GM21619 (cell line): ENCODE measurements at regions not wholly inside any gene's neighbourhood (a gene's known extent, or its start where the extent isn't known, plus 50 kb on each side); places are given as distances from the start of the nearest gene placed in this dataset.
"Not testable (repeated sequence)": the region's sequence is repeated elsewhere in the genome, so short reads cannot be mapped to it uniquely, and the experiment has no call there.

ENCODE experiments used
- ATAC-seq: cut with Tn5 transposase; IDR thresholded peaks from one replicate; pipeline ENCODE4 v1.9.1; 2021; ENCODE audit not compliant: unreplicated experiment

DNA sequence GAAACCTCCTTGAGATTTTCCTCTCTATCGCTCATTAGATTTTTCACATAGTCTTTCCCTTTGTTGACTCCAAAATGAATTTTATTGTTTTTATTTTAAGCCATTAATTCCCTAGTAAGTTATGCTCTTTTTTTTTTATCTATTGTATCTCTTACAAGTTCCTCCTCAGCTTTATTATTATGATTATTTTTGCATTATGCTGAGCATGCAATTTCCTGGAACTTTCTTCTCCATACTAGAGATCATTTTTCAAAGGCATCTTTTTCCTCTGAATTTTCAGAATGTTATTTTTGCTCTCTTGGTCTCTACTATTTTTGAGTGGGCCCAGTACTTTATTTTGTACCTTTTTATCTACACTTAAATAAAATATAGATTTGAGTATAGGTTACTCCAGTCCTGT is 376.6 kb upstream of the SEMA6A start:
- ATAC-seq = no peak

DNA sequence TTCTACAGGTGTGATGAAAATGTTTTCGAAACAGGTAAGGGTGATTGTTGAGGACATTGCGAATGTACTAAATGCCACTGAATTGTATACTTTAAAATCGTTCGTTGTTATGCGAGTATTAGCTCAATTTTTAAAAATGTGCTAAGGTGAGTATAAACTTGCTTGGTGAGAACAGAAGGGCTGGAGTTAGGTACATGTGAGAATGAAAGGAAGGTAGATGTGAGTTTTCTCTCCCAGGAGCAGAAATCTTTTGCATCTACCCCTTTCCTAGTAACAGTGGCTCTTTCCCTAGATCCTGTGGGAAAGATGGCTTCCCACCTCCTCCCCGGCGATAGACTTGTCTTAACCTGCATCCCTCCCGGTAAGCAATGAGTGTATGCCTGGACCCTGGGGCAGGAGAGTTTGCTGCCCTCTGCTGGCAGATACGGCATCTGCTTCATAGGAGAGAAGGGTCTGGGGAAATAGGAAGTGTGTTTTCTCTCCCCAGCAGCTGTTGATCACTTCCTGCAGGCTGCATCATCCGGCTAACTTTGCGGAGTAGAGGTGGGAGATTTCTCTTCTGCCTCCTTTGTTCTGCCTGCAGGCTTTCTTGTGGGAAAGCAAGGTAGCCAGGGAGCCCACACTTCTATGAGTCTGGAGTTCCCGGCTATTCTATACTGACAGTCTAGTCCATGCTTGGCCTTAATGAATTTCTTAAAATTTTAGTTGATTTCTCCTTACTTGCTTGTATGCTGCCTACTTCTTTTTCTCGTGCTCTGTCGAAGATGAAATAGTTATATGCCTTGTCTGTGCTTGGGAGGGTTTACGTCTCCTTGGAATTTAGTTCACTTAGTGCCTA is 373.3 kb upstream of the SEMA6A start:
- peak; percentile 100 for ATAC-seq

DNA sequence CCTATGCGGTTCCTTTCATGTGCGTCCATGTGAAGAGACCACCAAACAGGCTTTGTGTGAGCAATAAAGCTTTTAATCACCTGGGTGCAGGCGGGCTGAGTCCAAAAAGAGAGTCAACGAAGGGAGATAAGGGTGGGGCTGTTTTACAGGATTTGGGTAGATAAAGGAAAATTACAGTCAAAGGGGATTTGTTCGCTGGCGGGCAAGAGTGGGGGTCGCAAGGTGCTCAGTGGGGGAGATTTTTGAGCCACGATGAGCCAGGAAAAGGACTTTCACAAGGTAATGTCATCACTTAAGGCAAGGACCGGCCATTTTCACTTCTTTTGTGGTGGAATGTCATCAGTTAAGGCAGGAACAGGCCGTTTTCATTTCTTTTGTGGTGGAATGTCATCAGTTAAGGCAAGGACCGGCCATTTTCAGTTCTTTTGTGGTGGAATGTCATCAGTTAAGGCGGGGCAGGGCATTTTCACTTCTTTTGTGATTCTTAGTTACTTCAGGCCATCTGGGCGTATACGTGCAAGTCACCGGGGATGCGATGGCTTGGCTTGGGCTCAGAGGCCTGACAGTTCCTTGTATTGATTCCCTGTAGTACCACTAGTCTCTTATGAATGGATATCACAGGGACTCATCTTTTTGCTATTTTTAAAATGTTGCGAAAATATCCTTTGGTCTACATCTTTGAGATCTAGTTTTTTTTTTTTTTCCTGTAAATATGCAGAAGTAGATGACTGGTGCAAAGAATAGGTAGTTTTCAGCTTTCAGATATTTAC is 371.2 kb upstream of the SEMA6A start:
- not testable (repeated sequence) for ATAC-seq

DNA sequence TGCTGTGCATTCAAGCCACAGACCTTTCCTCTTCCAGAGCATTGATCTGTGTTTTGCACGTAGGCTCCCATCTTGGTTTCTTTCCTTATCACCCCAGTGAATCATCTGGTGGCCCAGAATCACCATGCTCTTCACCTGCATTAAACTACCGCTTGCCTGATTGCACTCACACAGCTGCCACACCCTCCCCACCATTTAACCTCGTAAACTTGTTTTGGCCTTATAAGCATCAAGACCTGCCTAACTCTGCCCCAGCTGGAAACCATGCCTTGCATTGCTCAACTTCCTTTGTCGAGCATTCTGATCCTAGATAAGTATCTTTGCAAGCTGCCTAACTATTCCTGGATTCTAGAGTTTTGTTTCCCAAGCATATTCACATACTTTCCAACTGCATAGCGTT is 369.6 kb upstream of the SEMA6A start:
- no peak for ATAC-seq

DNA sequence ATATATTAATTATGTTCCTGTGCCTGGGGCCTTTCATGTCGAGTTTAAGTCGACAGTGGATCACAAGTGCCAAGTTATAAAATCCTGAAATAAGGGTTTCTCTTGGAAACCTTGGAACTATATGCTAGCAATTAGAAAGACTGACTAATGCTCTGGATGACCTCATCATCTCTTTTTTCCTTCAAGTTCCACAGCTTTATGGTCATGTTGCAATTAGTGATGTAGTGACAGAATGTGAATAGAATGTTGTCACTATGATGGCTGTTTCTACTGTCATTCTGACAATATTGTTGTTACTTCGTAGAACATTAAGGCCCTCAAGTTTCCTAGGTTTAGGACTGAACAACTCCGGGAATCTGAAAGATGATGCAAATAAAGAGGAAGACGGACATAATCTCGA is 368.0 kb upstream of the SEMA6A start:
- ATAC-seq = no peak

DNA sequence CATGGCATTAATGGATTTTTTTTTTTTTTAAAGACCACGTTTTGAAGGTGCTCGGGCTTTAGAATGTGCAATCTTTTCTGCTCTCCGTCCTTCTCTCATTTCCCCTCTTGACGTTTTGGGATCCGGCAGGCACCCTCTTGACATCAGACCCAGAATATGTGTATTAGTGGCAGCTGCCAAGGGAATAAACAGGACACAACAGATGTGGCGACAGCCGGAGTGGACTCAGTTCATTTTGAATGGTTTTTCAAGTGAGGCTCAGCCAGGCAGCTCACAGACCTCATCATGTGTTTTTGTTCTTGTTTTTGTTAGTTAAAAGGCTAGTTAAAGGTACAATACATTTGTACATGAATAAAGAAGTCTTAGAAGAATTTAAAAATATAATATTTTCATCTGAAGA is 365.0 kb upstream of the SEMA6A start:
- no peak for ATAC-seq

DNA sequence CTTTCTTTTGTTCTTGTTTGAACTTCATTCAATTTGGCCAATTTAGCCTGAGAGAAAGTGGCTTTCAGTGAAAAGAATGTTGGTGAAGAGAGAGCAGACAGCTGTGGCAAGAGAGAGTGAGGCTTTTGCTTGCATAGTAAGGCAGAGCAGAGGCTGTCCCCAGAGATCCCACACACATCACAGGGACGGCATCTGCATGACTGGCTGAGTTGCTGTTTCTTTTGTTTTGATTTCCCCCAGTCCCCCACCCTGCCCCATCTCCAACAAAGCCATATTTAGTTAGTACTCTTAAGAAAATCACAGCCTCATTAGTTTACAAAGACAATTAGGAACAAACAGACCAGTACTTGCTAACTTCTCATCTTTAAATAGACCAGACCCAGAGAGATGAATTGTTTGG is 363.9 kb upstream of the SEMA6A start:
- ATAC-seq = no peak

DNA sequence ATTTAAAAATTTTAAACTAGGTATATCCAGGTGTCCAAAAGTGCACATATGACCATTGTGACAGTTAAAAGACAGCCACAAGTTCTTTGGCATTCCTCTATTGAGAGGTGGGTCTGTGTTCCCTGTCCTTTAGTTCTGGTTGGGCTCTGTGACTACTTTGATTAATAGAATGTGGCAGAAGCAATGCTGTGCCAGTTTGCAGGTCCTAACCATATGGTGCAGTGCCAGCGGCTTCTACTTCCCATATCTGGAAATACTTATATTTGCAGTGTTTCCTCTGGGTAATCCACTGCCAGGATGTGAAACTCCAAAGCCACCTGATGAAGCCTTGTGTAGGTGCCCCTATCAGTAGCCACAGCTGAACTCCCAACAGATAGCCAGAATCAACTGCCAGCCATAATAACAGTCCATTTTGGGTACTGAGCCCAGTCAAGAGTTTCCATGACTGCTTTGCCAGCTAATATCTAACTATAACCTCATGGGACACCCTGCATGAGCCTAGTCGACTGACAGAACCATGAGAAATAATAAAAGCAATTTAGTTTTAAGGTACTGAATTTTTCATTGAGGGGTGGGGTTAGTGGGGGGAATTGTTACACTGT is 361.0 kb upstream of the SEMA6A start:
- no peak for ATAC-seq

DNA sequence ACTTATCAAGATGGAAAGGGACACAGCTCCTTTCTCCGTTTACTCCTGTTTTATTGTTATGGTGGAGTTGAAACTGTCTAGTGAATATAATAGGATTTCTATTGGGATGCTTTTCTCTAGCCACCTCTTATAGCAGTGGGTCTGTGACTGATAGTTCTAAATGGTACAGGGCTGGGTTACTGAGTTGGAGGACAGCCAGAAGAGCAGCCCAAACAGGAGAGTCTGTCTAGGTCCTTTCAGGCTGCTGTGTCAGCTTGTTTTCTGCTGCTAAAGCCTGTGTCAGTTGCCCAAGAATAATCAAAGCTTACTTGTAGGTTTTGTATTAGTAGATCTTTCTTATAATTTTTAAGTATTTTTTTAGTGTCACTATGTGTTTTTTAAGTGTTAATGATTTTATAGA is 356.0 kb upstream of the SEMA6A start:
- no peak for ATAC-seq

DNA sequence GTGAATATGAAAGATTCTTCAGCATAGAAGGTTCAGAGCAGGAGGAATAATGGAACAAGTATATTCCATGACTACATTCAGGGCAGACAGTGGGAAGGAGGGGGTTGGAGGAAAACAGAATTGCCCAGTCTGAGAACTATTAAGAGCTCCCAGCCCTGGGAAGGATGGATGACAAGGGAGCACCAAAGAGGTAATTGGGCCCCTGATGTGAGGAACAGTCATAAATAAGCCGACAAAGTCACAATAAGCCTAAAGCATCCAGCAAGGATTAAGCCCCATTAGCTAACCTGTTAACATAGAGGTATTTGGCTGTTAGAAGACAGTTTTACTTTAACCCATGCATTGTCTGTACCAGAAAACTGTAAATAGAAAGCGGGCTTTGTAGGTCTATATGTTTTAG is 348.7 kb upstream of the SEMA6A start:
- ATAC-seq = no peak

DNA sequence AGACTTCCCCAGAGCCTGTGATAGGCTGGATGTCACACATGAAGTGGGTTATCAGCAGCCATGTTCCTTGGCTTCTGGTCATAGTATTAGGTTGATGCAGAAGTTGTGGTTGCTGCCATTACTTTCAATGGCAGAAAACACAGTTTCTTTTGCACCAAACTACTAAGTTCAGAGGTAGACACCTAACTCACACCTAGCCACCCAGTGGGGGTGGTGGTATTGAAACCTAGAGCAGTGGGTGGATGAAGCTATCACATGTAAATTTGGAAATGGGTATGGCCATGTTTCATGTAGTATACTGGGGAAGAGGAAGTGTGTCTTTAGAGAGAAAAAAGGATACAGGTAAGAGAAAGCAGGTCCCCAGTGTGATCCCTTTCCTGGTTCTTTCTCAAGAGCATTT is 347.9 kb upstream of the SEMA6A start:
- peak; percentile 73 for ATAC-seq

DNA sequence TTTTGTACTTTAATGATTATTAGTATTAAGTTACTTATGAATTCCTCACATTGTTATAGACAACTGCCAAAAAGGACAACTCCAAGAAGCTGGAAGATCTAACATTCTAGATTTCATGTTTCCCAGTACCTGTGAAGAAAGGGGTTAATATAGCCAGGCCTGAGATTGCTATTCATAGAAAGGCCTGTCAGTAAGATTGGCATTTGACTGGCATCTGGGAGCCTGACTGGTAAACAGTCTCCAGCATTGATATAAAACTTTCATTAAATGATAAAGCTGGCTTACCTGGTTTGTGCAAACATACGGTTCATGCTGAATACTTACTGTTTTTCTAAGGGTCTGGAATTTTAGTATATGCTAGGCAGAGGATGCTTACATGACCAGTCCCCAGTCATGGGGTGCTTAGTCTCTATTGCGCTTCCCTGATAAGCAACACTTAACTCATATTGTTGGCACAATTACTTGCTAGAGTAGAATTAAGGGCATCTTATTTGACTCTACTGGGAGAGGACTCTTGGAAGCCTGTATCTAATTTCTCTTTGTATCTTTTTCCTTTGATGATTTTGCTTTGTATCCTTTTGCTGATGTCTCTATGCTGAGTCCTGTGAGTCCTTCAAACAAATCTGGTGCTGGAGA is 340.4 kb upstream of the SEMA6A start:
- no peak for ATAC-seq

DNA sequence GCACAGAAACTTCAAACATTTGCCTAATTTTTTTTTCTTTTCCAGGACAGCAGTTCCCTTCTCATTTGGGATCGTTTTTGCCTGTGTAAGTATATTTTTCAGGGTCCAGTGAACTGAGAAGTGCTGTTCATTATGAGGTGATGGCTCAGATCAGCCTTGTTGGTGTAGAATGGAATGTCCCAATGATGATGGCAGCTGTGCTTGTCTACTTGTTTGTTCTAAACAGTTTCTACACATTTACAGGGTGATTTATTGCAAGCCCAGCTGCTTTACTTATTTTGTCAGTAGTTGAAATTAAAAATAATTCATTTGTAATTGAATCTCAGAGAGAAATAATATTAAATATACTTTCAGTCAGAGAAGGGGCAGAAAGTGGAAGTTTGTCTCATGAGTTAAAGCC is 337.6 kb upstream of the SEMA6A start:
- ATAC-seq = no peak

DNA sequence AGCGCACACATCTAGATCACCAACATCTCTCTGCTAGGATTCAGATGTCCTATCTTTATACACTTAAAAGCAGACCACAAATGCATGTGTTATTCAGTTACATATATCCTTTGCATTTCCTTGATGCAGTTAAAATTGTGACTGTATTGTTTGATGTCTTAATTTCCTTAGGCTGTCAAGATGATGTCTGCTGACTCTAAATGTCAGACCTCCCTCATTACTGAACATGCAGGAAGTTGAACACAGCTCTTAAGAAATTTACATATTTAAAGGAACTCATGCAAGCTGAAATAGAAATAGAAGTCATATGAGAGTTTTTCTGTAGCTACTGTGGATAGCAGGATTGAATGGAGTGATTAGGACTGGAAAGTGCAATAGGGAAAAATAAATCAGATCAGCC is 336.5 kb upstream of the SEMA6A start:
- ATAC-seq = no peak

DNA sequence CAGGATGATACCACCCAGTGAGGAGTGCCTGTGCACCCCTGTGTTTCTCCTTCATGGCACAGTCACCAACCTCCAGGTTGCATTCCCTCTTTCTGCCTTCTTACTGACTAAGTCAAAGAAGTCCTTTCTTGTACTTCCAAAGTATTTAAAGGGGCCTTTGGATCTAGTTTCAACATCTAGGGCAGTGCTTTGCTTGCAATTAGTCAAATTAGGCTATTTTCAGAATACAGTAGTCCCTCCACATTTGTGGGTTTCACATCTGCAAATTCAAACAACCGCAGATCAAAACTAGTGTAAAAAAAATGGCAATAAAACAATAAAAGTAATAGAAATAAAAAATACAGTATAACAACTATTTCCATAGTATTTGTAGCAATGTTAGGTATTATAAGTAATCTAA is 333.9 kb upstream of the SEMA6A start:
- peak; percentile 65 for ATAC-seq

DNA sequence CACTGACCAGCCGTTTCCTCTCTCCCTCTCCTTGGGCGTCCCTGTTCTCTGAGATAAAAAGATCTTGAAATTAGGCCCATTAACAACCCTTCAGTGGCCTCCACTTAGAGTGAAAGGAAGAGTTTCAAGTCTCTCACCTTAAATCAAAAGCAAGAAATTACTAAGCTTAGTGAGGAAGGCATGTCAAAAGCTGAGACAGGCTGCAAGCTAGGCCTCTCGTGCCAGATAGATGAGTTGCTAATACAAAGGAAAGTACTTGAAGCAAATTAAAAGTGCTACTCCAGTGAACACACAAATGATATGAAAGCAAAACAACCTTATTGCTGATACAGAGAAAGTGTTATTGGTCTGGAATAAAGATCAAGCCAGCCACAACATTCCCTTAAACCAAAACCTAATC is 331.3 kb upstream of the SEMA6A start:
- ATAC-seq = no peak

DNA sequence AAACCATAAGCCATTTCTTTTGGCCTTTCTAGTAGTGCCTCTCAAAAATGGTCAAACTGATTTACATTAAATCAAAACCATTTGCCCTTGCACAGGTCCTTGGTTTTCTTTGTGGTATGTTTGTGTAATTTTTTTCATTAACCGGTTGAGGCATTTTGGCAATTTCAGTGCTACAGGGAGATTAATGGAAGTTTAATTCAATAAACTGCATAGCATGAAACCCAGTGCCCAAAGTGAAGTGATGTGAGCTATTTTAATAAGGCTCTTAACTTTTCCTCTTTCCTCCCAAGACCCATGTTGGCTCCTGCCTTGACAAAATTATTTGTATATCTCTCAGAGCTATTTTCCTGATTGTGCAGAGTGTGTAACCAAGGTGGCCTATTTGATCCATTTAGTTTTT is 326.2 kb upstream of the SEMA6A start:
- ATAC-seq = no peak

DNA sequence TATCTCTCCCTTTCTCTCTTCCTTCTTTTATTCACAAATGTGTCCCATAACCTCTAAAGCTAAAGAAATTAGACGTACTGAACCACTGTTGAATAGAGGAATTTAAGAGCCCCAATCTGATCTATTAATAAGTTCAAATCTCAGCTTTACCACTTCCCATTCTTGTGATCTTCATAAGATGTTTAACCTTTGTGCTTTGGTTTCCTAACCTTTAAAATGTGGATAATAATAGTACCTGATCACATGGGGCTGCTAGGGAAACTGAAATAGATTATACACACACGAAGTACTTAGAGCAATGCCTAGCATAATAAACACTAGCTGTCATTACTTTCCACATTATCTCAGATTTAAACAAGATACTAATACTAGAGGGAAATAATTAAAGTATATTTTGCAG is 324.3 kb upstream of the SEMA6A start:
- no peak for ATAC-seq

DNA sequence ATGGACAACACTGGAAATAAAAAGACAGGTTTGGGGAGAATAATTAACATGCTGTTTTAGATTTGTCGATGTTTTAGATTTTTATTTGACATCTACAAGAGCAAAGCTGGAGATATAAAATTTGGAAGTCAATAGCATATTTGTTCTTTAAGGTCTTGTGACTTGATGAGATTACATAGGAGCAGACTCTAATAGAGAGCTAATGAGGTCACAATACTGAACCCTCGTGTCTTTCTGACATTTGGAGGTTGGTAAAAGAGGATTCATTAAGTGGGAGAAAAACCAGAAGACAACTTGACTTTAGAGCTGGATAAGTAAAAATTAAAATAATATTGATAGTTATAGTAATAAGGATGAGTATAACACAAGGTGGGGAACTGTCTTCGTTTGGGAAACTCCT is 322.7 kb upstream of the SEMA6A start:
- ATAC-seq = no peak

DNA sequence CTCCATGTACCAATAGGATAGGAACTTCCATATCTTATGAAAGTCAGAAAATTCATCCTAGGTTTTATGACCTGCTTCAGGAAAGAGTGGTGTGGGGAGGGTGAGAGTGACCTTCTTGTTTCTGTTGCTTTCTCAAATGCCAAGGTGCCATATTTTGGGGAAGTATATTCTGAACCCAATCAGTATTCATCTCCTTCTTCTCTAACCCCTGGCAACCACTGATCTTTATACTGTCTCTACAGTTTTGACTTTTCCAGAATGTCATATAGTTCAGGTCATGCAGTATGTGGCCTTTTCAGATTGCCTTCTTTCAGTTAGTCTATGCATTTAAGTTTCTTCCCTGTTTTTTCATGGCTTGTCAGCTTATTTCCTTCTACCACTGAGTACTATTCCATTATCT is 321.4 kb upstream of the SEMA6A start:
- ATAC-seq = no peak

DNA sequence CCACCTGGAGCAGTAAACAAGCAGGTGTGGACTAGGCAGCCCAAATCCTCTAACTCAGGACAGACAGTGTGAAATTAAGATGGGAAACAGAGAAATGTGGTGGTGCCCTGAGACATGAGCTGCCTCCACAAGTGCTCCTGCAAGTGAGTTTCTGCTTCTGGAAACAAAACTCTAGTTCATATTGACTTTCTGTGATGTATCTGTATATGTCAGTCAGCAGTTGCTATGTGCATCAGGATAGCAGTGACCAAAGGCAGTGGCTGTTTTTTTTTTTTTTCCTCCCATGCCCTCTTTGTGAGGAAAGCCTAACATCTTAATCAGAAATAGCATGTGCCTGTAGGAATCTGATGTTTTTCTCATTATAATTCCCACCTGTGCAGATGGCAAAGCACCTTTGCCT is 318.4 kb upstream of the SEMA6A start:
- no peak for ATAC-seq

DNA sequence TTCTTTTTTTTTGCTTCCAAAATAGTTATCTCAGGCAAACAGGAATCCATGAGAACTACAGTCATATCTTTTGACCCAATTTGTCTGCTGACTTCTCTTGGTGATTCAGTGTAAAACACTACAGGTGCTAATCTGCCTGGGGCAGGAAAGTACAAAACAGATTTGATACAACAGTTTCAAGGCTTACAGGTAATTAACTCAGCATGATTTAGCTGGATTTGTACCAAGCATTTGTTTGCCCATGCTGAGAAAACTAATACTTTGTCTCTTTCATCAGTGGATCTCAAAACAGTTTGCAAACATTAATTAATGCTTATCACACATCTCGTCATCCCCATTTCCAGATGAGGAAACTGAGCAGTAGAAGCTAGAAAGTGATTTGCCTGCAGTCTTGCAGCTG is 312.5 kb upstream of the SEMA6A start:
- no peak for ATAC-seq
